ENCODE measurements at regions not wholly inside any gene's neighbourhood (a gene's known extent, or its start where the extent isn't known, plus 50 kb on each side); places are given as distances from the start of the nearest gene placed in this dataset.

GRCh38 chr2:104472076-104472475, 381.8 kb upstream of the POU3F3 start:
- no peaks in the 10 kb centered on the region for H3K9me2 ChIP-seq (replicated peaks; ENCODE audit: insufficient read depth, low read length)
- no peaks in the 10 kb centered on the region for H3F3A ChIP-seq (ENCODE audit: insufficient read depth)
- H3K27me3 ChIP-seq (ENCODE audit: low read length) = no peaks in the 10 kb centered on the region
- H3K9me3 ChIP-seq (ENCODE audit: insufficient read depth, low read length) = no peaks in the 10 kb centered on the region
- H3K36me3 ChIP-seq (ENCODE audit: low read length) = no peaks in the 10 kb centered on the region
- no peak for TF ChIP-seq EZH2phosphoT487 (conservative IDR thresholded peaks at IDR 0.05; ENCODE audit: low read length)
- no peak for TF ChIP-seq CTCF (IDR thresholded peaks at IDR 0.05; ENCODE audit: insufficient read depth, low read length, poor library complexity, severe bottlenecking)
- H3K4me3 ChIP-seq (ENCODE audit: insufficient read depth, low read length, poor library complexity, severe bottlenecking) = no peak overlapping the region
- 0 out of 2 replicates have a peak, but pooled peaks cover 3% of the 10 kb centered on the region for H3K79me2 ChIP-seq (ENCODE audit: insufficient read depth, low read length)
- H3K27ac ChIP-seq (ENCODE audit: low read depth, low read length) = no peak overlapping the region
- no peak overlapping the region for H3K4me2 ChIP-seq (ENCODE audit: low read depth, low read length, poor library complexity, severe bottlenecking)
- H2AFZ ChIP-seq (ENCODE audit: low read depth, low read length, severe bottlenecking) = no peak overlapping the region
- H3K9ac ChIP-seq (ENCODE audit: low read length) = no peak overlapping the region
- no peaks in the 10 kb centered on the region for H4K20me1 ChIP-seq (ENCODE audit: low read depth, low read length)

GRCh38 chr2:104473546-104473945, 380.4 kb upstream of the POU3F3 start:
- Histone ChIP-seq H3K9me3 (ENCODE audit: insufficient read depth, low read length) (no peaks in the 10 kb centered on the region), H3K36me3 (ENCODE audit: low read length) (no peaks in the 10 kb centered on the region), H3K27ac (ENCODE audit: low read depth, low read length) (no peak overlapping the region), H3K9ac (ENCODE audit: low read length) (no peak overlapping the region), H3K9me2 (replicated peaks; ENCODE audit: insufficient read depth, low read length) (no peaks in the 10 kb centered on the region), H3K27me3 (ENCODE audit: low read length) (no peaks in the 10 kb centered on the region), H2AFZ (ENCODE audit: low read depth, low read length, severe bottlenecking) (no peak overlapping the region), H4K20me1 (ENCODE audit: low read depth, low read length) (no peaks in the 10 kb centered on the region), H3K4me3 (ENCODE audit: insufficient read depth, low read length, poor library complexity, severe bottlenecking) (no peak overlapping the region), H3F3A (ENCODE audit: insufficient read depth) (no peaks in the 10 kb centered on the region), H3K79me2 (ENCODE audit: insufficient read depth, low read length) (0 out of 2 replicates have a peak, but pooled peaks cover 3% of the 10 kb centered on the region), H3K4me2 (ENCODE audit: low read depth, low read length, poor library complexity, severe bottlenecking) (no peak overlapping the region)
- TF ChIP-seq EZH2phosphoT487 (conservative IDR thresholded peaks at IDR 0.05; ENCODE audit: low read length) (no peak), CTCF (IDR thresholded peaks at IDR 0.05; ENCODE audit: insufficient read depth, low read length, poor library complexity, severe bottlenecking) (no peak)

- no peak overlapping the region for H3K4me3 ChIP-seq (ENCODE audit: insufficient read depth, low read length, poor library complexity, severe bottlenecking)
- H3K36me3 ChIP-seq (ENCODE audit: low read length) = no peaks in the 10 kb centered on the region
- no peak overlapping the region for H2AFZ ChIP-seq (ENCODE audit: low read depth, low read length, severe bottlenecking)
- TF ChIP-seq CTCF (IDR thresholded peaks at IDR 0.05; ENCODE audit: insufficient read depth, low read length, poor library complexity, severe bottlenecking) (no peak), EZH2phosphoT487 (conservative IDR thresholded peaks at IDR 0.05; ENCODE audit: low read length) (no peak)
- no peak overlapping the region for H3K9ac ChIP-seq (ENCODE audit: low read length)
- H4K20me1 ChIP-seq (ENCODE audit: low read depth, low read length) = no peaks in the 10 kb centered on the region
- no peak overlapping the region for H3K27ac ChIP-seq (ENCODE audit: low read depth, low read length)
- no peaks in the 10 kb centered on the region for H3K27me3 ChIP-seq (ENCODE audit: low read length)
- no peaks in the 10 kb centered on the region for H3F3A ChIP-seq (ENCODE audit: insufficient read depth)
- 0 out of 2 replicates have a peak, but pooled peaks cover 3% of the 10 kb centered on the region for H3K79me2 ChIP-seq (ENCODE audit: insufficient read depth, low read length)
- no peaks in the 10 kb centered on the region for H3K9me3 ChIP-seq (ENCODE audit: insufficient read depth, low read length)
- no peak overlapping the region for H3K4me2 ChIP-seq (ENCODE audit: low read depth, low read length, poor library complexity, severe bottlenecking)
- H3K9me2 ChIP-seq (replicated peaks; ENCODE audit: insufficient read depth, low read length) = no peaks in the 10 kb centered on the region
These were observed 379.2 kb upstream of the POU3F3 start for GRCh38 chr2:104474716-104475115.
